HCT116 (cell line): ENCODE measurements at regions not wholly inside any gene's neighbourhood (a gene's known extent, or its start where the extent isn't known, plus 50 kb on each side); places are given as distances from the start of the nearest gene placed in this dataset.

Source experiments
- ATAC-seq: fragments of 200-7000 bp; cut with Tn5 transposase; 2 replicates; pipeline ENCODE4 v1.9.1; 2020; ENCODE audit warnings: mild to moderate bottlenecking, moderate library complexity
- BruUV-seq: library from RNA; stranded (reverse); fragments of 400-500 nt; replicated peaks from 2 replicates; lab custom pipeline; 2021; lab: Mats Ljungman, UMichigan
- CTCF ChIA-PET: fragments of 300-600 bp; sonication (Branson Sonifier 250); formaldehyde crosslinking; loops from one replicate; lab custom pipeline; 2021; ENCODE audit warnings: antibody characterized with exemption; lab: Charles Lee
- POLR2A ChIA-PET: fragments of 300-600, 350-600 bp; sonication (Branson Sonifier 250); formaldehyde crosslinking; loops from one replicate; lab custom pipeline; 2021; ENCODE audit warnings: antibody characterized with exemption; lab: Charles Lee
- RAD21 ChIA-PET, 2 experiments: fragments of 300-600 bp; sonication (Branson Sonifier 250); formaldehyde crosslinking; loops; one replicate each; lab custom pipeline; 2023; ENCODE audit warnings: low total read pairs in 2 of 2; ENCODE audit not compliant: uncharacterized antibody in 2 of 2, unreplicated experiment in 2 of 2, low non-redundant PET in 1 of 2; lab: Charles Lee
- DNase-seq: peaks from one replicate; pipeline ENCODE4 v3.0.0-alpha.2; 2010; ENCODE audit warnings: low read depth, low spot score
- H2AFZ ChIP-seq: fragments of 200-600 bp; shearing (Covaris generic), sonication (generic); 2 replicates; pipeline ENCODE4 v1.6.1; 2017; ENCODE audit warnings: low read depth, mixed run types, mixed read lengths, antibody characterized with exemption, low read length; ENCODE audit not compliant: poor library complexity, severe bottlenecking
- H3K27ac ChIP-seq: 2 replicates; pipeline ENCODE4 v1.5.1; 2012; ENCODE audit warnings: low read depth, low read length
- H3K27me3 ChIP-seq: fragments of 200-600 bp; sonication (generic); 2 replicates; pipeline ENCODE4 v1.6.1; 2016; ENCODE audit warnings: mixed run types, low read length, mixed read lengths; ENCODE audit not compliant: insufficient read depth
- H3K36me3 ChIP-seq, 2 experiments: fragments of 200-500 bp in 1 of 2; fragments of 200-600 bp in 1 of 2; sonication (Bioruptor generic) in 1 of 2; sonication (generic) in 1 of 2; 2 replicates each; pipeline versions ENCODE4 v1.5.1 to v1.6.1; 2014 to 2016; ENCODE audit warnings: low read length in 2 of 2, inconsistent platforms in 1 of 2, mixed read lengths in 1 of 2, mixed run types in 1 of 2; ENCODE audit not compliant: insufficient read depth in 2 of 2, control insufficient read depth in 1 of 2
- H3K4me1 ChIP-seq, 2 experiments: fragments of 200-600 bp in 1 of 2; sonication (generic) in 1 of 2; 2 replicates each; pipeline versions ENCODE4 v1.5.1 to v1.6.1; 2012 to 2017; ENCODE audit warnings: low read length in 2 of 2, inconsistent platforms in 1 of 2, mild to moderate bottlenecking in 1 of 2, mixed read lengths in 1 of 2, mixed run types in 1 of 2, moderate library complexity in 1 of 2; ENCODE audit not compliant: insufficient read depth in 2 of 2, control insufficient read depth in 1 of 2
- H3K4me2 ChIP-seq: fragments of 200-600 bp; sonication (generic); 2 replicates; pipeline ENCODE4 v1.6.1; 2017; ENCODE audit warnings: mixed run types, low read length, mixed read lengths
- H3K4me3 ChIP-seq, 2 experiments: fragments of 200-600 bp in 1 of 2; sonication (generic) in 1 of 2; replicated peaks in 1 of 2; 2 replicates each; pipeline ENCODE4 v1.5.1; 2011 to 2016; ENCODE audit warnings: low read length in 2 of 2, control low read depth in 1 of 2, low read depth in 1 of 2, mild to moderate bottlenecking in 1 of 2, mixed read lengths in 1 of 2, mixed run types in 1 of 2
- H3K79me2 ChIP-seq: fragments of 200-600 bp; sonication (generic); 2 replicates; pipeline ENCODE4 v1.6.1; 2017; ENCODE audit warnings: mild to moderate bottlenecking, mixed run types, low read length, moderate library complexity, mixed read lengths; ENCODE audit not compliant: insufficient read depth
- H3K9ac ChIP-seq: fragments of 200-600 bp; sonication (generic); 2 replicates; pipeline ENCODE4 v1.6.1; 2016; ENCODE audit warnings: low read length, mixed read lengths
- H3K9me2 ChIP-seq: fragments of 200-600 bp; sonication (generic), shearing (Covaris generic); 2 replicates; pipeline ENCODE4 v1.6.1; 2017; ENCODE audit warnings: mixed run types, mild to moderate bottlenecking, moderate library complexity; ENCODE audit not compliant: insufficient read depth
- H3K9me3 ChIP-seq, 2 experiments: fragments of 200-500 bp in 1 of 2; fragments of 200-600 bp in 1 of 2; sonication (Bioruptor generic) in 1 of 2; sonication (generic) in 1 of 2; 2 replicates each; pipeline ENCODE4 v1.6.1; 2014 to 2017; ENCODE audit warnings: low read length in 2 of 2, mixed read lengths in 2 of 2, inconsistent platforms in 1 of 2, low read depth in 1 of 2, mild to moderate bottlenecking in 1 of 2, mixed run types in 1 of 2, moderate library complexity in 1 of 2; ENCODE audit not compliant: control insufficient read depth in 1 of 2, insufficient read depth in 1 of 2
- H4K20me1 ChIP-seq: fragments of 200-600 bp; sonication (generic), shearing (Covaris generic); 2 replicates; pipeline ENCODE4 v1.6.1; 2017; ENCODE audit warnings: mixed run types, mild to moderate bottlenecking, moderate library complexity; ENCODE audit not compliant: insufficient read depth
- FOSL1 ChIP-seq: IDR thresholded peaks from 2 replicates; pipeline ENCODE4 v1.6.1; 2012; ENCODE audit warnings: low read depth
- JUND ChIP-seq: IDR thresholded peaks from 2 replicates; pipeline ENCODE4 v1.6.1; 2012
- POLR2A ChIP-seq: IDR thresholded peaks from 2 replicates; pipeline ENCODE4 v1.7.0; 2011; ENCODE audit warnings: borderline replicate concordance; ENCODE audit not compliant: insufficient read depth, insufficient read length; ENCODE audit errors: extremely low read depth
- POLR2AphosphoS5 ChIP-seq: IDR thresholded peaks from 2 replicates; pipeline ENCODE4 v1.6.1; 2011; ENCODE audit warnings: mild to moderate bottlenecking, low read depth, low read length, moderate library complexity
- RAD21 ChIP-seq: IDR thresholded peaks from 2 replicates; pipeline ENCODE4 v1.6.1; 2012; ENCODE audit warnings: low read depth, mild to moderate bottlenecking
- REST ChIP-seq: IDR thresholded peaks from 2 replicates; pipeline ENCODE4 v1.6.1; 2012; ENCODE audit warnings: low read depth
- YY1 ChIP-seq: IDR thresholded peaks from 2 replicates; pipeline ENCODE4 v1.6.1; 2011; ENCODE audit warnings: low read length, low read depth, moderate library complexity, mild to moderate bottlenecking; ENCODE audit not compliant: insufficient replicate concordance; ENCODE audit errors: extremely low read depth
- ZFX ChIP-seq: fragments of 450-650 bp; IDR thresholded peaks from 2 replicates; pipeline ENCODE4 v1.6.1; 2017
- ZNF274 ChIP-seq: fragments of 200-500 bp; sonication (Bioruptor generic); IDR thresholded peaks from 2 replicates; pipeline ENCODE4 v1.6.1; 2014; ENCODE audit warnings: mild to moderate bottlenecking, low read depth, low read length, inconsistent platforms
- intact Hi-C: fragments of 100-400 bp; cut with micrococcal nuclease; formaldehyde crosslinking; loops from 2 replicates; pipeline ENCODE4 v1.10.0; 2022
- TF ChIP-seq, protein P1 (sequence below): IDR thresholded peaks from 2 replicates; pipeline ENCODE4 v1.6.1; 2012
- TF ChIP-seq, protein P2 (sequence below): IDR thresholded peaks from 2 replicates; pipeline ENCODE4 v1.6.1; 2011; ENCODE audit warnings: mild to moderate bottlenecking, low read length, moderate library complexity; ENCODE audit not compliant: insufficient replicate concordance; ENCODE audit errors: extremely low read depth

GRCh38 chr4:138831948-138832347 is 183.6 kb upstream of the NOCT start:
- CTCF ChIA-PET = no interaction called here
- Histone ChIP-seq H3K79me2 (no peaks in the 10 kb centered on the region), H3K27me3 (no peaks in the 10 kb centered on the region), H2AFZ (no peak overlapping the region), H3K4me1 (0 out of 4 replicates have a peak, but pooled peaks cover 0 to 3% of the 10 kb centered on the region in 2 experiments), H3K4me2 (no peak overlapping the region), H3K9ac (no peak overlapping the region), H4K20me1 (no peaks in the 10 kb centered on the region), H3K9me2 (no peaks in the 10 kb centered on the region), H3K9me3 (no peaks in the 10 kb centered on the region), H3K4me3 (no peak overlapping the region), H3K36me3 (no peaks in the 10 kb centered on the region), H3K27ac (no peak overlapping the region)
- intact Hi-C loops = no loop called here
- peak; percentile 47; the same call in 1 of the 2 replicates for ATAC-seq
- TF ChIP-seq REST (no peak), RAD21 (peak; percentile 14; the same call in 1 of the 2 replicates), FOSL1 (no peak)
- BruUV-seq = no TSS peak
- RAD21 ChIA-PET = no interaction called here
- POLR2A ChIA-PET = no interaction called here
- no peak for DNase-seq

GRCh38 chr4:138828926-138829325 is 186.7 kb upstream of the NOCT start:
- Histone ChIP-seq H2AFZ (no peak overlapping the region), H3K27ac (no peak overlapping the region), H4K20me1 (no peaks in the 10 kb centered on the region), H3K9ac (no peak overlapping the region), H3K9me2 (no peaks in the 10 kb centered on the region), H3K36me3 (no peaks in the 10 kb centered on the region), H3K9me3 (no peaks in the 10 kb centered on the region), H3K79me2 (no peaks in the 10 kb centered on the region), H3K4me2 (no peak overlapping the region), H3K4me3 (no peak overlapping the region), H3K27me3 (no peaks in the 10 kb centered on the region), H3K4me1 (no peaks in the 10 kb centered on the region)
- DNase-seq (no peak), ATAC-seq (no peak)
- RAD21 ChIA-PET = no interaction called here
- BruUV-seq = no TSS peak
- intact Hi-C loops = no loop called here
- POLR2A ChIA-PET = no interaction called here
- CTCF ChIA-PET = no interaction called here
- TF ChIP-seq RAD21 = no peak
- no peak for TF ChIP-seq YY1
- TF ChIP-seq, protein P1, sequence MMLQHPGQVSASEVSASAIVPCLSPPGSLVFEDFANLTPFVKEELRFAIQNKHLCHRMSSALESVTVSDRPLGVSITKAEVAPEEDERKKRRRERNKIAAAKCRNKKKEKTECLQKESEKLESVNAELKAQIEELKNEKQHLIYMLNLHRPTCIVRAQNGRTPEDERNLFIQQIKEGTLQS = no peak
- TF ChIP-seq JUND = no peak
- TF ChIP-seq POLR2AphosphoS5 = no peak
- TF ChIP-seq, protein P2, sequence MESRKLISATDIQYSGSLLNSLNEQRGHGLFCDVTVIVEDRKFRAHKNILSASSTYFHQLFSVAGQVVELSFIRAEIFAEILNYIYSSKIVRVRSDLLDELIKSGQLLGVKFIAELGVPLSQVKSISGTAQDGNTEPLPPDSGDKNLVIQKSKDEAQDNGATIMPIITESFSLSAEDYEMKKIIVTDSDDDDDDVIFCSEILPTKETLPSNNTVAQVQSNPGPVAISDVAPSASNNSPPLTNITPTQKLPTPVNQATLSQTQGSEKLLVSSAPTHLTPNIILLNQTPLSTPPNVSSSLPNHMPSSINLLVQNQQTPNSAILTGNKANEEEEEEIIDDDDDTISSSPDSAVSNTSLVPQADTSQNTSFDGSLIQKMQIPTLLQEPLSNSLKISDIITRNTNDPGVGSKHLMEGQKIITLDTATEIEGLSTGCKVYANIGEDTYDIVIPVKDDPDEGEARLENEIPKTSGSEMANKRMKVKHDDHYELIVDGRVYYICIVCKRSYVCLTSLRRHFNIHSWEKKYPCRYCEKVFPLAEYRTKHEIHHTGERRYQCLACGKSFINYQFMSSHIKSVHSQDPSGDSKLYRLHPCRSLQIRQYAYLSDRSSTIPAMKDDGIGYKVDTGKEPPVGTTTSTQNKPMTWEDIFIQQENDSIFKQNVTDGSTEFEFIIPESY = no peak
- no peak for TF ChIP-seq POLR2A
- no peak for TF ChIP-seq ZNF274
- no peak for TF ChIP-seq ZFX
